ENCODE measurements at regions not wholly inside any gene's neighbourhood (a gene's known extent, or its start where the extent isn't known, plus 50 kb on each side); places are given as distances from the start of the nearest gene placed in this dataset.
"Not testable (repeated sequence)": the region's sequence is repeated elsewhere in the genome, so short reads cannot be mapped to it uniquely, and the experiment has no call there.

DNA sequence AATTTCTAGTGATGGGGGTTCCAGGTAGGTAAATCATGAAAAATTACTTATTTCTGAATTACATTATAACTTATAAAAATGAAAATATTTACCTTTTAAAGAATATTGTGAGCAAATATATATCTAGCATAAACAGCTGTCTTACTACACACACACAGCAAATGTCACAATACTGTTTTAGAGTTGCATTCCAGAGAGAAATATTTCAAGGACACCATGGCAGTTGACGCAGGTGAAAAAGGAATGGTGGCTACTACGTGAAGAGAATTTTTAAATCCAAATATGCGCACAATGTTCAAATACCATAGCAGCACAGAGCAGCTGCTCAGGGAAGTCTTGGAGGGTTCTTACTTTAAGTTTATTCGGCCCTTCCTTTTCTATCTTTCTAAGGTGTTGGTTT, 356.2 kb downstream of the CGGBP1 start:
- H3K4me3 ChIP-seq (ENCODE audit: low read depth, poor library complexity, severe bottlenecking), result no peak overlapping the region
- no peak for DNase-seq (ENCODE audit: low spot score in 2 of 2)
- TF ChIP-seq, protein P1, sequence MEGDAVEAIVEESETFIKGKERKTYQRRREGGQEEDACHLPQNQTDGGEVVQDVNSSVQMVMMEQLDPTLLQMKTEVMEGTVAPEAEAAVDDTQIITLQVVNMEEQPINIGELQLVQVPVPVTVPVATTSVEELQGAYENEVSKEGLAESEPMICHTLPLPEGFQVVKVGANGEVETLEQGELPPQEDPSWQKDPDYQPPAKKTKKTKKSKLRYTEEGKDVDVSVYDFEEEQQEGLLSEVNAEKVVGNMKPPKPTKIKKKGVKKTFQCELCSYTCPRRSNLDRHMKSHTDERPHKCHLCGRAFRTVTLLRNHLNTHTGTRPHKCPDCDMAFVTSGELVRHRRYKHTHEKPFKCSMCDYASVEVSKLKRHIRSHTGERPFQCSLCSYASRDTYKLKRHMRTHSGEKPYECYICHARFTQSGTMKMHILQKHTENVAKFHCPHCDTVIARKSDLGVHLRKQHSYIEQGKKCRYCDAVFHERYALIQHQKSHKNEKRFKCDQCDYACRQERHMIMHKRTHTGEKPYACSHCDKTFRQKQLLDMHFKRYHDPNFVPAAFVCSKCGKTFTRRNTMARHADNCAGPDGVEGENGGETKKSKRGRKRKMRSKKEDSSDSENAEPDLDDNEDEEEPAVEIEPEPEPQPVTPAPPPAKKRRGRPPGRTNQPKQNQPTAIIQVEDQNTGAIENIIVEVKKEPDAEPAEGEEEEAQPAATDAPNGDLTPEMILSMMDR (IDR thresholded peaks at IDR 0.05), result no peak
- TF ChIP-seq POLR2A (IDR thresholded peaks at IDR 0.05), result no peak
- 87 to 93% methylated on average over 4 of the region's 4 CpGs for WGBS, 2 donors
- intact Hi-C loops (cut with DNase I; ENCODE audit: low total_unique reads), result no loop called here

DNA sequence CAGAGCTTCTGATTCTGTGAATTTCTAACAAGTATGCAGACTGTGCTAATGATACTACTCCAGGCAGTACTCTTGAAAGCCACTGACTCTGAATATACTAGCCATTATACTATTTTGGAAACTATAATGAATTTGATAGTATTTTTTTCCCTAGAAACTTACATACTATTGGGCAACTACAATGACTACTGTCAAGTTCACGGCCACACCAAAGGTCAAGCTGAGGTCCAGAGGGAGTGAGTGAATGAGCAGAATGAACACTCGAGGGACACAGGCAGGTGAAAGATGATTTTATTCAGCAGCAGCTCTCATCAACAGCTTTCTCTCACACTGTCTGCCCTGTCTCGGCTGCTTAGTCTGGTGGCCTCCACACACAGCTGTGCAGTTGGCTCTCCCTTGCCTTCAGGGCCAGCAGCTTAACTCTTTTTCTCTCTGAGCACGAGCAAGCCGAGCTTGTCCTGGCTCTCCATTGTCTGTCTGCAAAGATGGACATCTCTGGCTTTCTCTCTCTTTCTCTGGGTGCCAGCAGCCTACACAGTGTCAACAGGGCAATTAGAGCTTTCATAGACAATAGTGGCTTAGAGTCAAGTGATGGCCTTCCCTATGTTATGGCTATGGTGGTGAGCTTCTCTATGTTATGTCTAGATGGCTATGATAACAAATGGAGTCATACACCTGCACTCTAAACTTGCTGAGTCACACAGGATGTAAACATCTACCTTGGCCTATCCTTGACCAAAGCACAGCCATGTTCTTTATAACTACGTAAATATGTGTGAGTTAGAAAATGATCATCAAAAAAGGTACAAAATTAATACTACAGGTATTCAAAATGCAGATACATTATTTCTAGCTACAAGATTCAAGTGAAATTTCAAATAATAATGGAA, 362.4 kb downstream of the CGGBP1 start:
- H3K4me3 ChIP-seq (ENCODE audit: low read depth, poor library complexity, severe bottlenecking), result no peak overlapping the region
- intact Hi-C loops (cut with DNase I; ENCODE audit: low total_unique reads), result no loop called here
- TF ChIP-seq, protein P1 (IDR thresholded peaks at IDR 0.05), result no peak
- TF ChIP-seq POLR2A (IDR thresholded peaks at IDR 0.05), result no peak
- DNase-seq (ENCODE audit: low spot score in 2 of 2), result no peak
- WGBS, 2 donors, result 69 to 73% methylated on average over 6 of the region's 6 CpGs

DNA sequence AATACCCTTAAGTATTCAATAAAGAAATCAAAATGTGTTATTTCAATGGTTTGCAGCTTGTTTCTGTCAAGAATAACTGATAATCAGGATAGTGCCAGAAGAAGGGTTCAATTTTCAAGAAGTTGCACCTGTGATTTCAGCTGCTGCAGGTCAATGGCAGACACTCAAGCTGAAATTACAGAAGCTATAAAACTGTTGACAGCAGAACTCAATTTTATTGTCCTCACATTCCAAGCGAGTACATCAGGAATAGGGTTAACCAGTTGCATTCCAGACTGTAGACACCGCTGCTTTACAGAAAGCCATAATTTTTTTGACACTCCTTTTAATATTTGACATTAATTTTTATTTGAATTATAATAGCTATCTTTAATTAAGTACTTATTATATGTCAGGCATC, 364.1 kb downstream of the CGGBP1 start:
- WGBS, 2 donors, result 23 to 30% methylated on average over 2 of the region's 2 CpGs
- no peak for DNase-seq (ENCODE audit: low spot score in 2 of 2)
- intact Hi-C loops (cut with DNase I; ENCODE audit: low total_unique reads), result no loop called here
- TF ChIP-seq, protein P1 (IDR thresholded peaks at IDR 0.05), result no peak
- TF ChIP-seq POLR2A (IDR thresholded peaks at IDR 0.05), result no peak
- no peak overlapping the region for H3K4me3 ChIP-seq (ENCODE audit: low read depth, poor library complexity, severe bottlenecking)

DNA sequence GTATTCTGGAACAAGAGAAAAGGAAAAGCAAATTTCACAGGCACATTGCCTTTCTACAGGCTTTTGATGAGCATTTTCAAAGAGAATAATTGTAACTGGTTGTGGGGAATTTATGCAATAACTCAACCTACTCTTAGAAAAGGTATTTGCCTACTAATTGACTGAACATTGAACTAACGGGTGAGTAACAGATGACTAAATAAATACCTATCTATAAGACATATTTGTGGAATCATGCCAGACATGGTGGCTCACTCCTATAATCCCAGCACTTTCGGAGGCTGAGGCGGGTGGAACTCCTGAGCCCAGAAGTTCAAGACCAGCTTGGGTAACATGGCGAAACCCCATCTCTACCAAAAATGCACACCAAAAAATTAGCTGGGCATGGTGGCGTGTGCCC, 367.7 kb downstream of the CGGBP1 start:
- WGBS, 2 donors, result 84 to 86% methylated on average over 5 of the region's 5 CpGs
- no peak for DNase-seq (ENCODE audit: low spot score in 2 of 2)
- intact Hi-C loops (cut with DNase I; ENCODE audit: low total_unique reads), result no loop called here
- H3K4me3 ChIP-seq (ENCODE audit: low read depth, poor library complexity, severe bottlenecking), result no peak overlapping the region
- TF ChIP-seq POLR2A (IDR thresholded peaks at IDR 0.05), result no peak
- TF ChIP-seq, protein P1 (IDR thresholded peaks at IDR 0.05), result no peak

DNA sequence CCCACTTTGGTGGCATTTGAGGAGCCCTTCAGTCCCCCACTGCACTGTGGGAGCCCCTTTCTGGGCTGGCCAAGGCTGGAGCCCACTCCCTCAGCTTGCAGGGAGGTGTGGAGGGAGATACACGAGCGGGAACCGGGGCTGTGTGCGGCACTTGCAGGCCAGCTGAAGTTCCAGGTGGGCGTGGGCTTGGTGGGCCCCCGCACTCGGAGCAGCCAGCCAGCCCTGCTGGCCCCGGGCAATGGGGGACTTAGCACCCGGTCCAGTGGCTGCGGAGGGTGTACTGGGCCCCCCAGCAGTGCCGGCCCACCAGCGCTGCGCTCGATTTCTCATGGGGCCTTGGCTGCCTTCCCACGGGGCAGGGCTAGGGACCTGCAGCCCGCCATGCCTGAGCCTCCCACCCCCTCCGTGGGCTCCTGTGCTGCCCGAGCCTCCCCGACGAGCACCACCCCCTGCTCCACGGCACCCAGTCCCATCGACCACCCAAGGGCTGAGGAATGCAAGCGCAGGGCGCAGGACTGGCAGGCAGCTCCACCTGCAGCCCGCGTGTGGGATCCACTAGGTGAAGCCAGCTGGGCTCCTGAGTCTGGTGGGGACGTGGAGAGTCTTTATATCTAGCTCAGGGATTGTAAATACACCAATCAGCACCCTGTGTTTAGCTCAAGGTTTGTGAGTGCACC, 379.7 kb downstream of the CGGBP1 start:
- DNase-seq (ENCODE audit: low spot score in 2 of 2); intact Hi-C loops (cut with DNase I; ENCODE audit: low total_unique reads); H3K4me3 ChIP-seq (ENCODE audit: low read depth, poor library complexity, severe bottlenecking): not testable (repeated sequence)
- WGBS, 2 donors, result 89 to 92% methylated on average over 10 to 27 of the region's 27 CpGs

DNA sequence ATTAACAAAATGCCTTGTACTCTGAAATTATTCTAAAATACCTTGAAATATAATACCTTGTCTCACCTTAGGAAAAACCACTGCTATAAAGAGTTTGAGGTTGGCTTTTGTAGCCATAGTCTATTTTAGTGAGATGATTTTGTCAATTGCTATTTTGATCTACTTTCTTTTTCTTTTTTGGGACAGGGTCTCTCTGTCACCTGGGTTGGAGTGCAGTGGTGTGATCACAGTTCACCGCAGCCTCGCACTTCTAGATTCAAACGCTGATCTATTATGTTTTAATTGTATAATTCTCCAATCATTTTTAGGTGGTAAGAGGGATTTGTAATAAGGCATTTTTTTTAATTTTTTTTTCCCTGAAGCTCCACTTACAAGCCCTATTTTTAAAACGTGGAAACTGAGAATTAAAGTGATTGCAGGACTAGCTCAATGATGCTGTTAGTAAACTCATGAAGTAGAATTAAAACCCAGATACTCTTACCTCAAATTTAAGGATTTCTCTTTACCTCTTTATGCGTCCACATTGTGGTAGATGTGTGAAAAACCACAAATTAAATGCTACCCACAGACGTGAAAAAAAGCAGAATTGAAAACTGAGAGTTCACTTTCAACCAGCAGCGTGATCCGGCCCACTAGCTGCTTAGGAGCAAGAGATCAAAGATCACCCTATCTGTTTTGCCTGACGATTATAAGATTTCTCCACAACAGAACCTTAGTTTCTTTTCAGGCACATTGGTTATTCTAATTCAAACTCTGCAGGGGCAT, 384.2 kb downstream of the CGGBP1 start:
- intact Hi-C loops (cut with DNase I; ENCODE audit: low total_unique reads), result no loop called here
- TF ChIP-seq, protein P1 (IDR thresholded peaks at IDR 0.05), result no peak
- no peak for TF ChIP-seq POLR2A (IDR thresholded peaks at IDR 0.05)
- WGBS, 2 donors, result 72% methylated on average over 9 of the region's 9 CpGs
- no peak for DNase-seq (ENCODE audit: low spot score in 2 of 2)
- no peak overlapping the region for H3K4me3 ChIP-seq (ENCODE audit: low read depth, poor library complexity, severe bottlenecking)

All from lower leg skin (tissue), 4 donors.